Prostate gland (tissue), 2 donors: ENCODE measurements at regions not wholly inside any gene's neighbourhood (a gene's known extent, or its start where the extent isn't known, plus 50 kb on each side); places are given as distances from the start of the nearest gene placed in this dataset.

Experiments
- DNase-seq: peaks from one replicate; pipeline ENCODE4 v3.0.0-alpha.2; 2019; ENCODE audit warnings: low spot score
- H3K27ac ChIP-seq, 2 donors: fragments of 200-600 bp; sonication (generic); 2 replicates each; pipeline ENCODE4 v1.5.1; 2017 to 2019
- H3K27me3 ChIP-seq: fragments of 200-600 bp; sonication (generic); replicated peaks from 2 replicates; pipeline ENCODE4 v1.5.1; 2019; ENCODE audit not compliant: insufficient read depth
- H3K36me3 ChIP-seq, 2 donors: fragments of 200-600 bp; sonication (generic); 1 replicate in 1 of 2; 2 replicates in 1 of 2; pipeline versions ENCODE4 v1.5.1 to v1.8.1; 2017 to 2019
- H3K4me1 ChIP-seq: fragments of 200-600 bp; sonication (generic); replicated peaks from 2 replicates; pipeline ENCODE4 v1.5.1; 2019
- H3K4me3 ChIP-seq, 2 donors: fragments of 200-600 bp; sonication (generic); 2 replicates each; pipeline ENCODE4 v1.5.1; 2017 to 2019
- H3K9me3 ChIP-seq: fragments of 200-600 bp; sonication (generic); 2 replicates; pipeline ENCODE4 v1.5.1; 2017
- CTCF ChIP-seq, 4 experiments: fragments of 200-600 bp in 2 of 4; fragments of 450-650 bp in 2 of 4; sonication (generic) in 2 of 4; IDR thresholded peaks; 1 replicate in 3 of 4; 2 replicates in 1 of 4; pipeline ENCODE4 v1.5.1; 2016 to 2019; ENCODE audit warnings: antibody characterized with exemption in 4 of 4, mild to moderate bottlenecking in 2 of 4, moderate library complexity in 2 of 4
- POLR2A ChIP-seq: fragments of 450-650 bp; IDR thresholded peaks from one replicate; pipeline ENCODE4 v1.6.1; 2016; ENCODE audit warnings: antibody characterized with exemption, mild to moderate bottlenecking
- POLR2AphosphoS5 ChIP-seq: sonication (generic); formaldehyde crosslinking; IDR thresholded peaks from one replicate; pipeline ENCODE4 v1.6.1; 2017; ENCODE audit warnings: antibody characterized with exemption
- WGBS: methylation state at CpG from one replicate; pipeline ENCODE4 v1.1.5; 2018; 5-methylcytosine and 5-hydroxymethylcytosine counted together
- intact Hi-C: fragments of 100-400 bp; cut with DNase I; formaldehyde crosslinking; loops from one replicate; pipeline ENCODE4 v1.14.2; 2022

GRCh38 chr2:18901242-18901641 lies 311.9 kb upstream of the NT5C1B start:
- intact Hi-C loops = loop anchor here (10.0 kb wide), 1 partner anchor 376 kb away; no protein-coding TSS in a partner anchor
- Histone ChIP-seq H3K27ac (no peak overlapping the region), H3K9me3 (no peaks in the 10 kb centered on the region), H3K4me3 (no peak overlapping the region), H3K27me3 (no peaks in the 10 kb centered on the region), H3K36me3 (no peaks in the 10 kb centered on the region), H3K4me1 (no peaks in the 10 kb centered on the region)
- no peak for TF ChIP-seq POLR2AphosphoS5
- DNase-seq = no peak
- 39% methylated on average over 3 of the region's 3 CpGs for WGBS

DNA sequence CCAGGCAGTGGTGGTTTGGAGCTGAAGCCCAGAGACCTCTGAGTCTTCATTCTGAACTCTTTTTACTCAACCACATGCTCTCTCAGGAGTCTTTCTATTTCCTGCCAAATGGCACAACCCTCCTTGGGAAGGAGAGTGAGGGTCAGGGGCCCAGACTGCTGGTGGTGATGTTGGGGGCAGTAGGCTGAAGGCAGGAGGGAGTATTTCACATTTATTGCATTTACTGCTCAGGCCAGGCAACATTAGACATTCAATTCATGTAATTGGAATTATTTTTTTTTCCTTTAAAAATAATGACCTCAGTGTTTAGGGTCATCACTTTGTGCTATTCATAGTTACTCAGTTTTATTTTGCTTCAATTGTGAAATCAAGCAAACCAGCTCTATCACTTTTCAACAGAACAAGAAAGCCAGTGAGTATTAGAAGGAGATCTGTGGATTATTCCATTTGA lies 311.3 kb upstream of the NT5C1B start:
- H3K4me3 ChIP-seq = no peak overlapping the region
- H3K27ac ChIP-seq = no peak overlapping the region
- H3K9me3 ChIP-seq = no peaks in the 10 kb centered on the region
- H3K4me1 ChIP-seq = no peaks in the 10 kb centered on the region
- TF ChIP-seq POLR2AphosphoS5 (no peak), POLR2A (no peak), CTCF (IDR thresholded peaks at IDR 0.05) (no peak)
- H3K27me3 ChIP-seq = no peaks in the 10 kb centered on the region
- DNase-seq = no peak
- intact Hi-C loops = loop anchor here (10.0 kb wide), 1 partner anchor 376 kb away; no protein-coding TSS in a partner anchor
- no peaks in the 10 kb centered on the region for H3K36me3 ChIP-seq

DNA sequence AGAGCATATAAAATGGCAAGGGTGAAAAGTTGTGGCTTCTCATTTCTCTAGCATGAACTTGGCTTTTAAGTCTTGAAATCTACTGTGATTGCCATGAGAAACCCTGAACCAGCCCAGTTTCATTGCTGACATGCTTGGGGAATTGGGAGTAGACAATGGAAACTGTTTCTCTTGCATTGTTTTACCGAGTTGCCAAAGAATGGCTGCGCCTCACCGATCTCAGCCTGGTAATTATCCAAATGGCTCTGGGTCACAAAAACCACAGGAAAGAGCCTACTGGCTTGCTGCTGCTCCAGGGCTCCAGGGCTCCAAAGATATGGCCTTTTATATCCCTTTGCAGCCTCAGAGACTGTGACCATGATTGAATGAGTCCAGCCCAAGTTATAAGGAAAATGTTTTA lies 310.4 kb upstream of the NT5C1B start:
- WGBS = 76% methylated on average over 3 of the region's 3 CpGs
- TF ChIP-seq POLR2AphosphoS5 (no peak), CTCF (IDR thresholded peaks at IDR 0.05) (no peak), POLR2A (no peak)
- H3K9me3 ChIP-seq = no peaks in the 10 kb centered on the region
- no peak overlapping the region for H3K27ac ChIP-seq
- DNase-seq = no peak
- H3K36me3 ChIP-seq = no peaks in the 10 kb centered on the region
- no peak overlapping the region for H3K4me3 ChIP-seq
- intact Hi-C loops = loop anchor here (10.0 kb wide), 3 partner anchors 155 to 965 kb away; no protein-coding TSS in a partner anchor
- H3K27me3 ChIP-seq = no peaks in the 10 kb centered on the region
- H3K4me1 ChIP-seq = no peaks in the 10 kb centered on the region

DNA sequence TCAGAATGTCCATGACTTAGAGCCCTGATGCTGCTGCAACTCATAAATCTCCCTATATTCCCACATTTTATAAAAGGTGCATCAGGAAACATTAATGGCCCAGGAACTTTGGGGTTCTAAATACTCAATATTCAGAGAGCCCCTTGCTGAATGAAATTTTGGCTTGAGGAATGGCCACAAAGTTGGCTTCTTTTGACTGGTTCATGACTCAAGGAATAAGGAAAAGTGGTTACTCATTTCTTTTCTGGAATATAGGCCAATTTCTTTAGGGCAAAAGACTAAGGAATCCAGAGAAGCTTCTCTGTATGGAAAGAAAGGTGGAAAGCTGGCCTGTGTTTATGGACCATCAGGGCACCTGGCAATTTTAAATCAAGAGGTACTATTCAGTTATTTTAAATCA lies 308.9 kb upstream of the NT5C1B start:
- Histone ChIP-seq H3K27ac (no peak overlapping the region), H3K27me3 (no peaks in the 10 kb centered on the region), H3K4me3 (no peak overlapping the region), H3K9me3 (no peaks in the 10 kb centered on the region), H3K4me1 (no peaks in the 10 kb centered on the region), H3K36me3 (no peaks in the 10 kb centered on the region)
- intact Hi-C loops = loop anchor here (10.0 kb wide), 2 partner anchors 153 to 967 kb away; no protein-coding TSS in a partner anchor
- DNase-seq = no peak
- TF ChIP-seq POLR2A (no peak), CTCF (IDR thresholded peaks at IDR 0.05) (no peak), POLR2AphosphoS5 (no peak)

DNA sequence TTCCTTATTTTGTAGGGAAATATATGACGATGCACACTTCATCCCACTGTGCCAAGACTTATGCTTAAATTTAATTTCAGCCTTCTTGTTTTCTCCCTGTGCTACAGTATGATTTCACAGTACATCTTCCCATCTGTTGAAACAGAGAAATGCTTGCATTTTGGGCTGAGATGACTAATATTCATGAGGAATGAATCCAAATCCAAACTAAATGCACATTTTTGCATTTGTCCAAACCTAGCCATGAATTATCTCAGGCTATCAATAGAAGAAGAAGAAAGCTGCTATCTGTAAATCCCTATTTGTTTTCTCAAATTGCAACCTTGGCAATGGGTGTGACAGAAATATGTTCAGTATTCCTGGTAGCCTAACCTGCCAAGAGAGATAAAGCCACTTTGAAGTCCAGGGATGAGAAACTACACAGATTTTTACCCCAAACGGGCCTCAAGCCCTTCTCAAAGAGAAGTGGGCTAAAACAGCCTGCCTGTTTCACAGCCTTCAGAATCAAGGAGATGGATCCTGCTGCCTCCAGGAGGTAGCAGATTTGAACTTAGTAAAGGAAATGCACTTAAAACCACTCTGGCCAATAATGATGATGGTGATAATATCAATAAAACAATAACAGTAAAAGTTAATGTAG lies 306.9 kb upstream of the NT5C1B start:
- TF ChIP-seq POLR2A = no peak
- no peak for TF ChIP-seq CTCF (IDR thresholded peaks at IDR 0.05)
- Histone ChIP-seq H3K27me3 (no peaks in the 10 kb centered on the region), H3K9me3 (no peaks in the 10 kb centered on the region), H3K36me3 (no peaks in the 10 kb centered on the region), H3K4me3 (no peak overlapping the region), H3K27ac (no peak overlapping the region), H3K4me1 (no peaks in the 10 kb centered on the region)
- DNase-seq = no peak
- WGBS = 49% methylated on average over 2 of the region's 2 CpGs
- intact Hi-C loops = loop anchor here (10.0 kb wide), 2 partner anchors 151 to 969 kb away; no protein-coding TSS in a partner anchor
